ENCODE measurements at regions not wholly inside any gene's neighbourhood (a gene's known extent, or its start where the extent isn't known, plus 50 kb on each side); places are given as distances from the start of the nearest gene placed in this dataset.

GRCh38 chr15:35596285-35596684, 50.3 kb upstream of the DPH6 start:
- H3K4me1 ChIP-seq, result no peaks in the 10 kb centered on the region
- no peak for TF ChIP-seq CTCF (IDR thresholded peaks at IDR 0.05)
- no peaks in the 10 kb centered on the region for H3K9me3 ChIP-seq
- DNase-seq (ENCODE audit: low spot score), result no peak
- H3K27ac ChIP-seq, result no peak overlapping the region
- H3K27me3 ChIP-seq, result no peaks in the 10 kb centered on the region
- no peak overlapping the region for H3K4me3 ChIP-seq
- H3K36me3 ChIP-seq, result no peaks in the 10 kb centered on the region

- no peak for DNase-seq (ENCODE audit: low spot score)
- TF ChIP-seq CTCF (IDR thresholded peaks at IDR 0.05), result no peak
- Histone ChIP-seq H3K4me1 (peaks cover 0 to 9% of the 10 kb centered on the region in 2 donors), H3K36me3 (no peaks in the 10 kb centered on the region), H3K9me3 (no peaks in the 10 kb centered on the region), H3K4me3 (no peak overlapping the region), H3K27me3 (no peaks in the 10 kb centered on the region), H3K27ac (no peak overlapping the region)
Observed at GRCh38 chr15:35602836-35603235, 56.9 kb upstream of the DPH6 start.

- no peak for DNase-seq (ENCODE audit: low spot score)
- TF ChIP-seq CTCF (IDR thresholded peaks at IDR 0.05), result no peak
- Histone ChIP-seq H3K4me1 (peaks cover 0 to 9% of the 10 kb centered on the region in 2 donors), H3K36me3 (no peaks in the 10 kb centered on the region), H3K27me3 (no peaks in the 10 kb centered on the region), H3K27ac (no peak overlapping the region), H3K9me3 (no peaks in the 10 kb centered on the region), H3K4me3 (no peak overlapping the region)
Observed at GRCh38 chr15:35603301-35603700, 57.3 kb upstream of the DPH6 start.

- Histone ChIP-seq H3K4me3 (no peak overlapping the region), H3K9me3 (no peaks in the 10 kb centered on the region), H3K27ac (no peak overlapping the region), H3K4me1 (peaks cover 0 to 9% of the 10 kb centered on the region in 2 donors), H3K36me3 (no peaks in the 10 kb centered on the region), H3K27me3 (no peaks in the 10 kb centered on the region)
- TF ChIP-seq CTCF (IDR thresholded peaks at IDR 0.05), result no peak
- DNase-seq (ENCODE audit: low spot score), result no peak
Observed at GRCh38 chr15:35603856-35604255, 57.9 kb upstream of the DPH6 start.

GRCh38 chr15:35605764-35606449, 59.9 kb upstream of the DPH6 start:
- no peaks in the 10 kb centered on the region for H3K27me3 ChIP-seq
- no peak for TF ChIP-seq CTCF (IDR thresholded peaks at IDR 0.05)

GRCh38 chr15:35606450-35606779, 60.5 kb upstream of the DPH6 start:
- Histone ChIP-seq H3K27ac (peak overlapping the region in 1 of 2 donors; percentile 54), H3K9me3 (no peaks in the 10 kb centered on the region), H3K4me1 (peaks cover 0 to 9% of the 10 kb centered on the region in 2 donors), H3K27me3 (no peaks in the 10 kb centered on the region), H3K36me3 (no peaks in the 10 kb centered on the region), H3K4me3 (no peak overlapping the region)
- no peak for DNase-seq (ENCODE audit: low spot score)
- TF ChIP-seq CTCF (IDR thresholded peaks at IDR 0.05), result no peak

More at GRCh38 chr15:35605764-35606449, 59.9 kb upstream of the DPH6 start:
- DNase-seq (ENCODE audit: low spot score), result no peak
- Histone ChIP-seq H3K4me1 (peaks cover 0 to 9% of the 10 kb centered on the region in 2 donors), H3K27ac (peak overlapping the region in 1 of 2 donors; percentile 54), H3K36me3 (no peaks in the 10 kb centered on the region), H3K4me3 (no peak overlapping the region), H3K9me3 (no peaks in the 10 kb centered on the region)

Measured in right atrium auricular region (tissue), 2 donors.